H9 (cell line): ENCODE measurements at regions not wholly inside any gene's neighbourhood (a gene's known extent, or its start where the extent isn't known, plus 50 kb on each side); places are given as distances from the start of the nearest gene placed in this dataset.

Source experiments
- DNase-seq: peaks from one replicate; pipeline ENCODE4 v3.0.0-alpha.2; 2017
- H2AFZ ChIP-seq: one replicate; pipeline ENCODE4 v1.6.1; 2013; ENCODE audit warnings: mild to moderate bottlenecking, low read length, control low read depth, moderate library complexity
- H2AK5ac ChIP-seq: 2 replicates; pipeline ENCODE4 v1.6.1; 2013; ENCODE audit warnings: low read length, control low read depth, mixed read lengths; ENCODE audit not compliant: insufficient read length
- H2BK120ac ChIP-seq: one replicate; pipeline ENCODE4 v1.6.1; 2013; ENCODE audit warnings: low read depth, mild to moderate bottlenecking, low read length, control low read depth, inconsistent platforms; ENCODE audit not compliant: poor library complexity, severe bottlenecking
- H2BK12ac ChIP-seq: 2 replicates; pipeline ENCODE4 v1.6.1; 2013; ENCODE audit warnings: low read length, control low read depth, mixed read lengths, low read depth; ENCODE audit not compliant: insufficient read length
- H2BK15ac ChIP-seq: 2 replicates; pipeline ENCODE4 v1.6.1; 2013; ENCODE audit warnings: low read depth, low read length, control low read depth
- H2BK20ac ChIP-seq: one replicate; pipeline ENCODE4 v1.6.1; 2013; ENCODE audit warnings: low read depth, mild to moderate bottlenecking, low read length, control low read depth, inconsistent platforms; ENCODE audit not compliant: poor library complexity, severe bottlenecking
- H2BK5ac ChIP-seq: 2 replicates; pipeline ENCODE4 v1.6.1; 2013; ENCODE audit warnings: low read length, control low read depth, mixed read lengths; ENCODE audit not compliant: insufficient read length
- H3K14ac ChIP-seq: 2 replicates; pipeline ENCODE4 v1.6.1; 2013; ENCODE audit warnings: low read length, control low read depth; ENCODE audit not compliant: insufficient read depth
- H3K18ac ChIP-seq: 2 replicates; pipeline ENCODE4 v1.6.1; 2013; ENCODE audit warnings: low read depth, mild to moderate bottlenecking, mixed read lengths, low read length, control low read depth; ENCODE audit not compliant: insufficient read length
- H3K23ac ChIP-seq: 2 replicates; pipeline ENCODE4 v1.6.1; 2013; ENCODE audit warnings: low read length, control low read depth, mixed read lengths, low read depth; ENCODE audit not compliant: insufficient read length
- H3K23me2 ChIP-seq: 2 replicates; pipeline ENCODE4 v1.6.1; 2013; ENCODE audit warnings: low read depth, mild to moderate bottlenecking, mixed read lengths, low read length, control low read depth; ENCODE audit not compliant: insufficient read length, poor library complexity, severe bottlenecking
- H3K27ac ChIP-seq: 2 replicates; pipeline ENCODE4 v1.5.1; 2013; ENCODE audit warnings: low read length, control low read depth, mixed read lengths, low read depth; ENCODE audit not compliant: insufficient read length
- H3K27me3 ChIP-seq: 2 replicates; pipeline ENCODE4 v1.6.1; 2013; ENCODE audit warnings: low read length, control low read depth, inconsistent platforms; ENCODE audit not compliant: insufficient read depth
- H3K4ac ChIP-seq: 2 replicates; pipeline ENCODE4 v1.6.1; 2013; ENCODE audit warnings: low read depth, mild to moderate bottlenecking, control low read depth, inconsistent platforms, low read length, moderate library complexity
- H3K4me1 ChIP-seq: 2 replicates; pipeline ENCODE4 v1.6.1; 2013; ENCODE audit warnings: low read length, control low read depth, inconsistent platforms; ENCODE audit not compliant: insufficient read depth
- H3K4me2 ChIP-seq: 2 replicates; pipeline ENCODE4 v1.6.1; 2013; ENCODE audit warnings: low read length, control low read depth, mixed read lengths; ENCODE audit not compliant: insufficient read length, insufficient read depth
- H3K56ac ChIP-seq: 2 replicates; pipeline ENCODE4 v1.6.1; 2013; ENCODE audit warnings: low read depth, mild to moderate bottlenecking, mixed read lengths, low read length, control low read depth; ENCODE audit not compliant: insufficient read length
- H3K79me1 ChIP-seq: 2 replicates; pipeline ENCODE4 v1.6.1; 2013; ENCODE audit warnings: low read depth, mild to moderate bottlenecking, moderate library complexity, low read length, control low read depth, inconsistent platforms; ENCODE audit not compliant: insufficient read depth, poor library complexity, severe bottlenecking
- H3K79me2 ChIP-seq: 2 replicates; pipeline ENCODE4 v1.6.1; 2013; ENCODE audit warnings: low read length, control low read depth, inconsistent platforms; ENCODE audit not compliant: insufficient read depth
- H3K9ac ChIP-seq: 2 replicates; pipeline ENCODE4 v1.6.1; 2013; ENCODE audit warnings: low read length, control low read depth, mixed read lengths; ENCODE audit not compliant: insufficient read length; ENCODE audit errors: extremely low read depth
- H3K9me3 ChIP-seq: one replicate; pipeline ENCODE4 v1.6.1; 2013; ENCODE audit warnings: low read depth, low read length, inconsistent platforms; ENCODE audit not compliant: control insufficient read depth
- H3T11ph ChIP-seq: one replicate; pipeline ENCODE4 v1.6.1; 2013; ENCODE audit warnings: mild to moderate bottlenecking, low read length, control low read depth, inconsistent platforms
- H4K20me1 ChIP-seq: one replicate; pipeline ENCODE4 v1.6.1; 2013; ENCODE audit not compliant: control insufficient read depth, insufficient read length, insufficient read depth
- H4K5ac ChIP-seq: 2 replicates; pipeline ENCODE4 v1.6.1; 2013; ENCODE audit warnings: low read depth, mild to moderate bottlenecking, mixed read lengths, low read length, control low read depth; ENCODE audit not compliant: insufficient read length
- H4K8ac ChIP-seq: replicated peaks from 2 replicates; pipeline ENCODE4 v1.6.1; 2013; ENCODE audit warnings: low read length, control low read depth, mixed read lengths, low read depth; ENCODE audit not compliant: insufficient read length
- H4K91ac ChIP-seq: 2 replicates; pipeline ENCODE4 v1.6.1; 2013; ENCODE audit warnings: low read depth, mild to moderate bottlenecking, moderate library complexity, mixed read lengths, low read length, control low read depth; ENCODE audit not compliant: insufficient read length
- H3K27ac Mint-ChIP-seq, 3 experiments: 2 replicates in 2 of 3; 3 replicates in 1 of 3; pipeline ENCODE4 v1.8.0; 2020 to 2021; ENCODE audit warnings: mixed read lengths in 3 of 3, mild to moderate bottlenecking in 1 of 3, moderate library complexity in 1 of 3
- H3K27me3 Mint-ChIP-seq: 2 replicates; pipeline ENCODE4 v1.8.0; 2021; ENCODE audit warnings: low read depth, mild to moderate bottlenecking, moderate library complexity, mixed read lengths
- H3K36me3 Mint-ChIP-seq, 3 experiments: 2 replicates in 2 of 3; 3 replicates in 1 of 3; pipeline ENCODE4 v1.8.0; 2020 to 2021; ENCODE audit warnings: low read depth in 3 of 3, mixed read lengths in 3 of 3; ENCODE audit not compliant: insufficient read depth in 1 of 3
- H3K4me1 Mint-ChIP-seq, 2 experiments: 2 replicates each; pipeline ENCODE4 v1.8.0; 2020; ENCODE audit warnings: mixed read lengths in 2 of 2
- H3K4me3 Mint-ChIP-seq, 2 experiments: 2 replicates in 1 of 2; 3 replicates in 1 of 2; pipeline ENCODE4 v1.8.0; 2020 to 2021; ENCODE audit warnings: mild to moderate bottlenecking in 2 of 2, mixed read lengths in 2 of 2, moderate library complexity in 1 of 2
- H3K9me3 Mint-ChIP-seq, 2 experiments: 2 replicates in 1 of 2; 3 replicates in 1 of 2; pipeline ENCODE4 v1.8.0; 2020; ENCODE audit warnings: mild to moderate bottlenecking in 2 of 2, mixed read lengths in 2 of 2, moderate library complexity in 1 of 2
- CTCF ChIP-seq: fragments of 200-600 bp; sonication (generic); conservative IDR thresholded peaks from 3 replicates; pipeline ENCODE4 v1.8.0; 2021; ENCODE audit warnings: antibody characterized with exemption, mild to moderate bottlenecking

GRCh38 chr18:41449612-41450011 is 505.4 kb upstream of the PIK3C3 start:
- Histone ChIP-seq H3K23ac (no peak overlapping the region), H3K56ac (no peak overlapping the region), H3K27ac (no peak overlapping the region), H4K5ac (no peak overlapping the region), H3K14ac (no peak overlapping the region), H4K8ac (no peak overlapping the region), H3K23me2 (no peaks in the 10 kb centered on the region), H2BK12ac (no peak overlapping the region), H3K79me1 (no peaks in the 10 kb centered on the region), H3K9ac (no peak overlapping the region), H2BK5ac (no peak overlapping the region), H2BK120ac (no peak overlapping the region), H3T11ph (no peak overlapping the region), H2AK5ac (no peak overlapping the region), H4K91ac (no peak overlapping the region), H3K9me3 (no peaks in the 10 kb centered on the region), H2AFZ (no peak overlapping the region), H3K4me1 (no peaks in the 10 kb centered on the region), H3K27me3 (no peaks in the 10 kb centered on the region), H3K4ac (no peak overlapping the region), H3K18ac (no peak overlapping the region), H4K20me1 (no peaks in the 10 kb centered on the region), H3K79me2 (no peaks in the 10 kb centered on the region), H2BK20ac (no peak overlapping the region), H3K4me2 (no peak overlapping the region), H2BK15ac (no peak overlapping the region)
- Mint-ChIP-seq H3K27me3 (no peaks in the 10 kb centered on the region), H3K4me1 (peaks cover 2 to 8% of the 10 kb centered on the region in 2 experiments; a peak in 3 of 4 replicates), H3K4me3 (no peak overlapping the region), H3K9me3 (no peaks in the 10 kb centered on the region; a peak in 1 of 5 replicates), H3K36me3 (no peaks in the 10 kb centered on the region), H3K27ac (no peak overlapping the region)
- DNase-seq: no peak
- TF ChIP-seq CTCF: no peak
